Neural progenitor cell (in vitro differentiated cells): ENCODE measurements at regions not wholly inside any gene's neighbourhood (a gene's known extent, or its start where the extent isn't known, plus 50 kb on each side); places are given as distances from the start of the nearest gene placed in this dataset.

Experiments
- EZH2 ChIP-seq: fragments of 200-600 bp; sonication (generic); IDR thresholded peaks from 2 replicates; pipeline ENCODE4 v1.6.1; 2017; ENCODE audit warnings: antibody characterized with exemption, mild to moderate bottlenecking, moderate library complexity
- TF ChIP-seq, protein P1 (sequence below): fragments of 200-600 bp; sonication (generic); IDR thresholded peaks from 2 replicates; pipeline ENCODE4 v1.5.1; 2017; ENCODE audit warnings: antibody characterized with exemption, mild to moderate bottlenecking

DNA sequence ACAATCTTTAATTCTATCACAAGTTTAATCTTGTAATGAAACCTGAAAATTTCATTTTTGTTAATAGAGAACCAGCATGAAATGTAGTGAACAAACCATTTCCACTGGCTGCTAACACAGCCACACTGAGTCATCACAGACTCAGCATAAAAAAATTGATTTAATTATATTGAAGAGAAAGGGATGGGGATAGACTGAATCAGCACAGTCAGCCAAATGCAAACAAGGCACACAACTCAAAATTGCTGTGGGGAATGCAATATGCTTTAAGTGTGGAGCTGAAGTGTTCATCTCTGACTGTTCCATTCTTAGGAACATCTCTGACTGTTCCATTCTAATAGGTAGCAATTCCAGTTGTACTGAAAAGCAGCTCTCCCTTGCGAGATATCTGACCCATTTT, 299.8 kb downstream of the MRPL39 start:
- no peak for TF ChIP-seq EZH2
- TF ChIP-seq, protein P1, sequence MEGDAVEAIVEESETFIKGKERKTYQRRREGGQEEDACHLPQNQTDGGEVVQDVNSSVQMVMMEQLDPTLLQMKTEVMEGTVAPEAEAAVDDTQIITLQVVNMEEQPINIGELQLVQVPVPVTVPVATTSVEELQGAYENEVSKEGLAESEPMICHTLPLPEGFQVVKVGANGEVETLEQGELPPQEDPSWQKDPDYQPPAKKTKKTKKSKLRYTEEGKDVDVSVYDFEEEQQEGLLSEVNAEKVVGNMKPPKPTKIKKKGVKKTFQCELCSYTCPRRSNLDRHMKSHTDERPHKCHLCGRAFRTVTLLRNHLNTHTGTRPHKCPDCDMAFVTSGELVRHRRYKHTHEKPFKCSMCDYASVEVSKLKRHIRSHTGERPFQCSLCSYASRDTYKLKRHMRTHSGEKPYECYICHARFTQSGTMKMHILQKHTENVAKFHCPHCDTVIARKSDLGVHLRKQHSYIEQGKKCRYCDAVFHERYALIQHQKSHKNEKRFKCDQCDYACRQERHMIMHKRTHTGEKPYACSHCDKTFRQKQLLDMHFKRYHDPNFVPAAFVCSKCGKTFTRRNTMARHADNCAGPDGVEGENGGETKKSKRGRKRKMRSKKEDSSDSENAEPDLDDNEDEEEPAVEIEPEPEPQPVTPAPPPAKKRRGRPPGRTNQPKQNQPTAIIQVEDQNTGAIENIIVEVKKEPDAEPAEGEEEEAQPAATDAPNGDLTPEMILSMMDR, result no peak
